ENCODE measurements at regions not wholly inside any gene's neighbourhood (a gene's known extent, or its start where the extent isn't known, plus 50 kb on each side); places are given as distances from the start of the nearest gene placed in this dataset.

DNA sequence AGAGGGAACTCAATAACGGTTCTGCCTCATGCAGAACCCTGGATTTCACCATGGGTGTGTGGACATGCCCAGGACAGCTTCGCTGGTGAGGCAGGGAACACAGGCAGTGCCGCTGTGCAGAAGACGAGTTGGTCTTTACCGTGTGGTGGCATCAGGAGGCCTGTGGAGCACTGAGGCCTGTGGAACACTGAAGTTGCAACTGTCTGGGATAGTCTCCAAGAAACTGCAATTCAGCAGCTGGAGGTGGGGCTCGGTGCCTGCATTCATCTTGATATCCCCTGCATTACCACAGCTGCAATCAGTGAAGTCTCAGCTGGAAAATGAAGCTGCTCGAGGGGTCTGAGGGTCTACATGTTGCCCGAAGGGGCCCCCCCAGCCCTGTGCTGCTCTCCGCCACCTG is 202.4 kb upstream of the CDH4 start:
- DNase-seq (ENCODE audit: low spot score) = no peak

DNA sequence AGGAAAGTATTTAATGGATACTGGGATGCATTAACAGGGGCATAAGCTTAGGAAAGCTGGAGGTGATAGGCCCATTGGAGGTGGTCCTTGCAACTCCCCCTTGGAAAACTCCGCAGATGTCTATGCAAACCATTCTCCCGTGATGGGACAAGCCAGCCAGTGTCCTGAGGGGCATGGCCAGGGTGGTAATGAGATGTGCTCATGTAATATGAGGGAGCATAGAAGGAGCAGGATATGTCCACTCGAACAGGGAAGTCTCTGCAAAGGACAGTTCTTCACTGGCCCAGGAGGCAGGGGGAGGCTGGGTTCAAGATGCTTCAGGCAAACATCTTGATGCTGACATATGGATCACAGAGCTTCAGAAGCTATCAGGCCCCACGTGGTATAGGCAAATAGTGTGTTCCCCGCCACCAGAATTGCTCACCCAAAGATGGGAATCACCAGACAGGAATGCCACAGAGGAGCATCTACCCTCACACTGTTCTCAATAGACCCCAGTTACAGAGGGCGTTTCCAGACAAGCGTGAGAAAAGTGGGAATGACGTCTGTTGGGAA is 201.6 kb upstream of the CDH4 start:
- no peak for DNase-seq (ENCODE audit: low spot score)

DNA sequence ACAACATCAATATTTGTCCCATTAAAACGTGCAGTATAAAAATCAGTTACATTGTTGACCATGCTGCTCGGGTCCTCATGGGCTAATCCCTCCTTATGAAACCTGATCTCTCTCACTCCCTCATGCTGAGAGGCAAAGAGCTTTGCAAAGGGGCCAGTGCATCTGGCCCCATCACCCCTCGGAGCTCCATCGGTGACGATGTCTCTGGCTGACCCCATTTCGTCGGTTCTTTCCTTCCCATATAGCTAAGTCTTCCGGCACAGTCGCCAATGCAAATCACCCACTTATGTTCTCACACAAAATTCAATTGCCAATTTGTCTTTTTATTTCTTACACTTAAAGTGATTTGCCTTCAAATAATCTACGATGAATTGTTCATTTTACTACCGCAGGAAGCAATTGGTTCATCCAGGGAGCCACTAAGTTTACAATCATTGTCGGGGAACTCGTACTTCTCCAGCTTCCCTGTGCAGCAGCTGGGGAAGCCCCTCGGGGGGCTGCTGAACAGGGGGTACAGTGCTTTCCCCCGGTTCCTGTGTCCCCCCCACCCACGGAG is 199.8 kb upstream of the CDH4 start:
- no peak for DNase-seq (ENCODE audit: low spot score)

DNA sequence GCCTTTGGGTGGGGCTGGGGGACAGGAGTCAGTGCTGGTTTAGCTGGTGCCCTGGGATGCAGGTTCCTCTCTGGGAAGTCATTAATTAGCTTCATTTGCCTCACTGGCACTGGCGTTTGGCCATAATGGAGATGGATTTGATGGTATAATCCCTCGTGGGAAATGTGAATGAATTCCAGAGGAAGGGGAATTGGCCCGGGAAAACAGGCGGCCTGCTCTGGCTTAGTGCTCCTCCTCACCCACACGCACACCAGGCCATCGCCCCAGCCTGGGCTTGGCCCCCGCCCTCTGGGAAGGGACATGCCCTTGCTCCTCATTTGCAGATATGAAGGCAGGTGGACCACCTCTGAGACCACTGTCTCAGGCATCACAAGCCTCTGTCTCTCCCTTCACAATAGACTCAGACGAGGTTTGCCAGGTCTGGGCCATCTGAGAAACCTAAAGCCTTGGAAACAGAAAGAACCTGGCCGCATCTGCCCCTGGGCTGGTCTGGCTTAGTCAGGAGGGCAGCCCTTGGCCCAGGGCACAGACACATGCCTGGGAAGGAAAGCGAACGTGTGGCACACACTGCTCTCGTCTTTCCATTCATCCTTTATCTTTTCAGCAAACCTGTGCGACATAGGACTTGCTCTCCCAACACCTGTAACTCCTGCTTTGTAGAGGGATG is 199.2 kb upstream of the CDH4 start:
- DNase-seq (ENCODE audit: low spot score) = no peak

DNA sequence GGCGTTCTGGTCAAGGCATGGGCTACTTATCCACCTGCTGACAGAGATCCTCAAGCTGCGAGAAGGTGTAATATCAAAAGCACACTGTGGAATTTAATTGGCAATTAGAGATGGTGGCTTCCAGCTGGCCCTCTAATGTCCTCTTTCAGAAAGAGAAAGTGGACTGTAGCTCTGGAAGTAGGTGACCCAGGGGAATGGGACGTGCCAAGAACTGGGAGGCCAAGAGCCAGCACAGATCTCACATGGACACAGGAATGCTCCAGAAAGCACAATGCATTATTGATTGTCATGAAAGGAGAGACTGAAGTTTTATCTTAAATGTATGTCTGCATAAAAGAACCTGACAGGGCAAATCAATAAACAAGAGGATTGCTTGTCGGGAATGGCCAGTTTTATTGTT is 198.6 kb upstream of the CDH4 start:
- DNase-seq (ENCODE audit: low spot score) = no peak

DNA sequence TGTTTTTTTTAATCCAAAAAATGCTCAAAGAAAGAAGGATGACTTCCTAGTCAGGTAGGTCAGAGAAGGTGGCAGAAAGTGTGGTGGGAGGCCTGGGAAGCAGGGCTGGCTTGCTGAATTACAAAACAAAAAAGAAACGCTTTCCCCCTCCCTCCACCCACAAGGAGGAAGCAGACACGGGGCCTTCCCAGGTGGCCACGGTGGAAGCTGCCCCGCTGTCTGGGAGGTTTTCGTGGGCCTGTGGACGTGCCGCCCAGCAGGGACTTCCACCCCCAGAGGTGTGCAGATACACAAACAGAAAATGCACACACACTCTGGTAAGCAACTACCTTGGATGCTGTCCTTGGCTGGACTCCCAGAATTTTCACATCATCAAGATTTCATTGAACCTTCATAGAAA is 198.2 kb upstream of the CDH4 start:
- DNase-seq (ENCODE audit: low spot score) = no peak

DNA sequence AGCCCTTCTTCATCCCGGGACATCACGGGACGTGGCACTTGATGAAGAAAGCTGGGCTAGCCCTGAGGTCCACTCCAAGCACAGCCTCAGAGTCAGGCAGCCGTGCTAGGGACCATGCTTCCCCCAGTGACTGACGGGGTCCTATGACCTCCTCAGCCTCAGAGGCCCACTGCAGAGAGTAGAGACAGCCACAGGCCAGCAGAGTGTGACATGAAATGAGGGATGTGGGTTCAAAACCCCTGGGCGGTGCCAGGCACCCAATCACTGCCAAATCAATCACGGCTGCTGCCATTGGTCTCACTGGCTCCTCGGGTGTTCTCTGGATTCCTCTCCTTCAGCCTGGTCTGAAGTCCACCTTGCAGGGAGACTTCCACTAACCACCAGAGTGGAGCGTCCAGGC is 197.7 kb upstream of the CDH4 start:
- no peak for DNase-seq (ENCODE audit: low spot score)

DNA sequence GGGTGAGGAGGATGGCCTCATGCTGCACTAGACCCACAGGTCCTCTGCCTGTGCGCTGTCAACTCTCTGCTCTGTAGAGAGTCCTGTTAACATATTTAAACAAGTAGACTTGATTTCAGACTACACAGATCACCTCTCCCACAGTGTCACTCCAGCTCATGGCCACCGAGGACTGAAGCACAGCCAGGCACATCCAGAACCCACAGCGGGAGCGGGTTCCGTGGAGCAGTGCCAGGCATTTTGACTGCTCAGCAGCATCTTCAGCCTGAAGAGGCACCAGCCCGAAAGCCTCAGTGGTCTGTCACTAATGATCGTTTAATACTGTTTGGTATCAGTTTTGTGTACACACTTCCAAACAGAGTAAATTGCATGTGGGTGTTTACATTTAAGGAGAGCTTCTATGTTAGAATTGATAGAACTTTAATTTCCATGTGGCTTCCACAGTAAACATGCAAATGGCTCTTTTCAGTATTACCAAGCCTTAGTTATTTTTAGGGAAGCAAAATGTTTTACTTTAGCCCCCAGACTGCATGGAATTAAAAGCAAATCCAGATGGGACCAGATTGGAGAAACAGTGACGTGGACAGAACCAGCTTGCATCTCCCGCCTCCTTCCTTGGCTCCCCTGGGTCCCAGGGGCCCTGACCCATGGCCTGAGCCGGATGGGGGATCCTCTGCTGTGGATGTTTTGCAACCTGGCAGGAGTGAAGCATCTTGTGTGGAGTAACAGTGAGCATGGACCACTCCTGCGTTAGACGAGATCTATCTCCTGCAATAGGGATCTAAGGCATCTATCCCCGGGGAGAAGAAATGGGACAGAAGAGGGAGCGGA is 196.7 kb upstream of the CDH4 start:
- DNase-seq (ENCODE audit: low spot score) = no peak

DNA sequence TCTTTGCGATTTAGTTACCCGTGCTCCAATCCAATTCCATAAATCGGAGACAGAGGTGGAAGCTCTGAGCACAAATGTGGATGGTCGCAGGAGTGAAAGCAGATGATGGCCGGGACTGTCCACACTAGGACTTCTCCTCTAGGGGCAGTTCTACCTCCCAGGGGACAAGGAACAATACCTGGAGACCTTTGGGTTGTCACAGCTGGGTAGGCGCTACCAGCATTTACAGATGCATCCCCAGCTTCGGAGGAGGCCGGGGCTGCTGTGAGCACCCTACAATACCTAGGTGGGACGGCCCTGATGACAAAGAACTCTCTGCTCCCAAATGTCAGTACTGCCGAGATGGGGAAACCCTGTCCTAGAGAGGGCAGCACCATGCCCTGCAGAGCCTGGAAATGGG is 195.9 kb upstream of the CDH4 start:
- no peak for DNase-seq (ENCODE audit: low spot score)

DNA sequence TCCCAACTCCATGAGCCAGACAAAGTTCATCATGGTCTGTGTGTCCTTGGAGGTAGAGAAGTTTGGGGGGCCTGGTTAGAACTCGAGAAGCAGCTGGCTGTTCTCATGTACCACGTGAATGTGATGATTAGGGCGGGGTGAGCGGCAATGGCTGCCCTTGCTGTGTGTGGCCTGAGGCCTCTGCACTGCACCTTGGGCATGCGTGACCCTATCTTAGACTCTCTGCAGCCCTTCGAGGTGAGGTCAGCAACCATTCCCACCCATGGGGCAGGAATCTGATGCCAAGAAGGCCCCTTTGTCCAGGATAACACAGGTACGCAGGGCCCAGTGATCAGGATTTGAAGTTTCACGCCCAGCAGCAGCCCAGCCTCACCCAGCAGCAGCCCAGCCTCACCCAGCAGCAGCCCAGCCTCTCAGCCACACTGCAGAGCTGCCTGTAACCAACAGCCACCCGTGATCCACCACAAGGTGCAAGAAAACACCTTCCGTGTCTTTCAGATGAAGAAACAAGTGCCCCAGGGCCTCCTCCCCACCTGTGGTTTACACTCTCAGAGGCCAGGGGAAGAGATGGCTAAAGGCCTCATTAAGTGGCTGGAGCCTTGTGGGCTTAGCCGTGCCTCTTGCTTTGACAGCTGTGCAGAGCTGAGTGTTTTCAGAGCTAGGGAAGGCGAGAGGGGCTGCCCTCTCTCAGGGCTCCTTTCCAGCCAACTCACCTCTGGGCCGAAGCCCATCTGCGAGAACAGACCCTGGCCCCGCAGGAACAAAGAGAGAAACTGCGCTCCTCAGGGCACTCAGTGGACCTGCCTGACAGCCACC is 195.2 kb upstream of the CDH4 start:
- DNase-seq (ENCODE audit: low spot score) = no peak

DNA sequence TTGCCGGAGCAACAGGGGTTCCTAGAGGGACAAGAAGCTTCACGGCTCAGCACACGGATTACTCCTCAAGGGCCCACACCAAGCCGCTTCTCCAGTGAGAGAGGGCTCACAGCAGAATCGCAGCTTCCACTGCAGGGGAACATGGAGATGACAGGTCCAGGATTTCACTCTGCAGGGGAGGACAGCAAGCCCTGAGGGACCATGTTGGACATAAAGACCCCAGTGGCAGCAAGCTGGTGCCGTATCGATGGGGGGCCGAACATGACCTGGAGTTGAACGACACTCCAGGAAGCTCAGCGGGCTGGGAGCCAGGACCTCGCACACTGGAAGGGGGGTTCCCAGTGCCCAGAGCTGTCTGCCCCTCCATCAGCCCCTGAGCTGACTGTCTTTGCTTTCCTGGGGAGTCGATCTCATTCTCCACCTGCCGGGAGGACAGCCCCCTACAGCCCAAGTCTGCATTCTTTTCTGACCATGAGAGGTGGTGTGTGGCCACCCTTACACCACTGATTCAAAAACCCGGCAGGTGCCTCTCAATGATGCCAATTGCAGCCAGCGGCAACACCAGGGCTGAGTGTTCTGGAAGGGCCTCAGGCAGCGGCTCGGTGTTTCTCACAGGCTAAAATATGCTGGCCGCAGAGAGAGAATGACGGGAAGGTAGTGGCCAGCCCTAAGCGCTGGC is 194.5 kb upstream of the CDH4 start:
- no peak for DNase-seq (ENCODE audit: low spot score)

DNA sequence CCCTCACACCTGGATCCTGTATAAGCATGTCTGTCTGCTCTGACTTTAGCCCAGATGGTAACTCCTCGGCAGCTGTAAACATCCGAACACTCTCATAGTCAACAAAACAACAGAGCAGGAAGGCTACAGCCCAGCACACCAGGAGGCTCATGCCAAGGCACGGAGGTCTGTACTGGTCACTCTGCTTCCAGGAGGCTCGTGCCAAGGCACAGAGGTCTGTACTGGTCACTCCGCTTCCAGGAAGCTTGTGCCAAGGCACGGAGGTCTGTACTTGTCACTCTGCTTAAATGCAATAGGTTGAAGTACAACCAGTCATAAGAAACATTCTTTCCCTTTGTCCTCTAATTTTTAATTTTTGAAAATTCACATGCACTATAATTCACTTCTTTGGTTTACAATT is 190.1 kb upstream of the CDH4 start:
- no peak for DNase-seq (ENCODE audit: low spot score)

DNA sequence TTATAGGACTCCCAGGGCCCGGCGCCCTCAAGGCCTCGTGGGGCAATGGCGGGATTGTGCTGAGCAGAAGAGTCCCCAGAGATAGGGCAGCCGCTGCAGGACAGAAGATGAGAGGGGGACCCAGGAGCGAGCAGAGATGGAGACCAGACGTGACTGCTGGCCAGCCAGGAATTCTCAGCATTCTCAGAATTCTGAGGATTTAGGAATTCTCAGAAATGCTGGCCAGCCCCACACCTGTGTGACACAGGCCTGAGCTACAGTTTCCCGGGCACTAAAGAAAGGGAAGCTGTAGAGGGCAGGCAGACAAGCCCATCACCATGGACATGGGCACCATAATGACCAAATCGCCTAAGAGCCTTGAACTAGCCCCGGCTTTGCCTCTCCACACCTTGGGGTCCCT is 186.2 kb upstream of the CDH4 start:
- no peak for DNase-seq (ENCODE audit: low spot score)

DNA sequence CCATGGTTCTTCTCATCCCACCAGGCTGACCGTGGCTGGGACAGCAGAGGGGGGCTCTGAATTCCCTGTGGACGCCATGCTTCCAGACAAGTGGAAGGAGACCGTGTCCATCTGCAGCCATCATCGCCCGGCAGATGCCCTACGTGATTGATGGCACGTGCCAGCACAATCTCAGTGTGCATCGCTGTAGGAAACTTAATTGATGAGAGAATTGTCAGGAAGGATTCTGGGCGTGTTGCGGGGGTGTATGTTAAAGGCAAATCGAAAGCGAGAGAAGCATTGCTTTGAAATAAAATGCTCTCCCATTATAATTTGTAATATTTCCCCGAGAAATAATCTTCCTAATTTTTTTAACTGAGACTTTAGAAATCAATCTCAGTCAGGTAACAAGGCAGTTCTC is 185.5 kb upstream of the CDH4 start:
- DNase-seq (ENCODE audit: low spot score) = no peak

DNA sequence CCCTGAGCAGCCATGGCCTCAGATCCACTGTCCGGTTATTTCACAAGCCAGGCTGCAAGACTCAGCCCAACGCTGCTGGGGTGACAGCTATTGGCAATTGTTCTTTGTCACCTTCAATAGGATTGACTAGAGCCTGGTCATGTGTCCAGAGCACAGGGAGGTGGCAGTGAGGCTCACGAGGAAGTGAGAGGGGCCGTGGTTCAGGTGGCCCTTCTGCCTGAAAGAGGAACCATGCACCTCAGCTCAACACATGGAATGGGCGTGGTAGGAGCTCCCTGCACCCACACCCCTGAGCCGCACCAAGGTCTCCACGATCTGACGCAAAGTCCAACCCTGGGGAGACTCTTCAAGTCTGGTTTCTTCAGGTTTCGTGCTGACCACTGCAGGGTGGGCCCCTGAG is 184.8 kb upstream of the CDH4 start:
- no peak for DNase-seq (ENCODE audit: low spot score)

DNA sequence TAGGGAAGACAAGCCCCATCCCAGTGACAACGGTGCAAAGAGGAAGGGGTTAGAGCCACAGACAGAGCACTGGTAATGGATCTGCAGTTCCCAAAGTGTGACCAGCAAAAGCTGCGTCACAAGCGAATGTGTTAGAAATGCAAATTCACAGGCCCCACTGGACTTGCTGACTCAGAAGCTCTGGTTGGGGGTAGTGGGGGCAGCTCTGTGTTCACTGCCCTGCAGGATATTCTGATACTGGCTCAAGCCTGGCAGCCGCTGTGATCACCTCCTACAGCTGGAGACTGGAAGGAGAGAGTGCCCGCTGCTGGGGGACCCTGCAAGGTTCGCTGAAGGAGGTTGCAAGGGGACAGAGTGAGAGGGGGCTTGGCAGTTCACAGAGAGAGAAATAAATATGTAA is 179.7 kb upstream of the CDH4 start:
- DNase-seq (ENCODE audit: low spot score) = no peak

DNA sequence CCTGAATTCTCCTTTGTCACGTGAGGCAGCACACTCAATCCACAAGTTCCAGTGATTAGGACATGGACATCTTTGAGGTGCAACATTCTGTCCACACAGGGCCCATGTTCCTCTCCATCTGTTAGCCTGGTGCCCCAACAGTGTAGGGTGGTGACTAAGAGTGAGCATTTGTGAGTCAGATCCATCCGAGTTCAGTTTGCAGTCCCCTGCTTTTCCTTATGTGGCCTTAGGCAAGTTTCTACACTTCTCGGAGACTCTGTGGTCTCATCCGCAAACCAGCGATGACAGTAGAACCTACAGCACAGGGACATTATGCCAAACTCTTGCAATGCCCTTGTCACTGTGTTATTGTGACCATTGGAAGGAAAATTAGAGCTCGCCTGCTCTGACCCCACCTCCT is 178.7 kb upstream of the CDH4 start:
- DNase-seq (ENCODE audit: low spot score) = no peak

DNA sequence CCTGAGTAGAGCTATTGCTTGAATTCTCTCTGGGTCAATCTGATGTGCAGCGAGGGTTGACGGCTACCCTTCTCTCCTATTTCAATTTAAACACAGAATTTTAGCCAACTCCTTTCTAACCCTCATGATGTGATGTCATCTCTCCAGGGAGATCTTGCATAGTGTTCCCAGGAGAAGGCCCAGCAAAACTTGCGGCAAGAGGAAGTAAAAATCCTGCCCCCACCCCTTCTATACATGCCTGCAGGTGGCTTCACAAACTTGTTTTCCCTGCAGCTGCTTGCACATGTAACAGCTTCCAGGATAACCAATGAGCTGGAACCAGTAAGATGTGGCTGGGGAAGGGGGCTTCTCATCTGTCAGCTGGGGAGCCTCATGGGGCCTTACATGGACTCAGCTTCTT is 169.3 kb upstream of the CDH4 start:
- no peak for DNase-seq (ENCODE audit: low spot score)

DNA sequence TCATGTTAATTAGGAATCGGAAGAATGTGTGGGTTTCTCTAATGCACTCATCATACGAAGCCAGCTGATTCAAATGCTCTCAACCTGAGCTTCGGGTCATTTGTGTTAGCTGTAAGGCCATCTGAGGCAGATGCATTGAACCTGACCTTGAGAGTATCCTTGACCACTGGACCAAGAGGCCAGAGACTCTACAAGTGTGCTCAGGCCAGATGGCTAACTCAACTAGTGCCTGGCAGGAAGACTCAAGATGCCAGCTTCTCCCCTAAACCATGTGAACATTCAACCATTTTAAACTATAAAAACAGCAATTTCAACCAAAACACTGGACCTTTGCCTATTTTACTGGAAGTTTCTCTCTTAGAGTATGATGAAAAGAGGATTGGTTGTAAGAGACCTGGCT is 168.6 kb upstream of the CDH4 start:
- DNase-seq (ENCODE audit: low spot score) = no peak

DNA sequence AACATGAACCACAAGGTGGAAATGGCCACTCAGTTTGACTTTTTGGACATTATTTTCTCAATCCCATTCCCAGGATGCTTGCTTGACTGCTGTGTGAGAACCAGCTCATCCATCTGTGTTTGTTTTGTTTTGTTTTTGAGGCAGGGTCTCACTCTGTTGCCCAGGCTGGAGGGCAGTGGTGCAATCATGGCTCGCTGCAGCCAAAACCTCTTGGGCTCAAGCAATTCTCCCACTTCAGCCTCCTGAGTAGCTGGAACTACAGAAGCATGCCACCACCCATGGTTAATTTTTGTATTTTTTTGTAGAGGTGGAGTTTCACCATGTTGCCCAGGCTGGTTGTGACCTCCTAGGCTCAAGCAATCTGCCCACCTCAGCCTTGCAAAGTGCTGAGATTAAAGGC is 166.0 kb upstream of the CDH4 start:
- DNase-seq (ENCODE audit: low spot score) = no peak

DNA sequence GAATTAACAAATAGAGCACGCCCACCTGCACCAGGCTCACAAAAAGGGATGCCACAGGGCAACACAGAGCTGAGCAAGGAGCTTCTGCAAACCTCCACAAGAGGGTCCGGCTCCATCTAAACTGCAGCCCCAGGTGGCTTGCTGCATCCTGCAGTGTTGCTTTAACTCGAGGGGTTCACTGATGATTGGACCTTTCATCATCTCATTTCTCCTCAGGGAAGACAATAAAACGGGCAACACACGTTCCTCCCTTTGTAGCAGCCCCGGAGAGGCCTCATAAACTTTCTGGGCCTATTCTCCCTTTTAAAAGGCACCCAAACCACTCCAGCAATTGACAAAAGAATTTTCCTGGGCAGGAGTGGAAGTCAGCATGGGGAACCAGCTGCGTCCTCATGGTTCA is 161.5 kb upstream of the CDH4 start:
- DNase-seq (ENCODE audit: low spot score) = no peak

DNA sequence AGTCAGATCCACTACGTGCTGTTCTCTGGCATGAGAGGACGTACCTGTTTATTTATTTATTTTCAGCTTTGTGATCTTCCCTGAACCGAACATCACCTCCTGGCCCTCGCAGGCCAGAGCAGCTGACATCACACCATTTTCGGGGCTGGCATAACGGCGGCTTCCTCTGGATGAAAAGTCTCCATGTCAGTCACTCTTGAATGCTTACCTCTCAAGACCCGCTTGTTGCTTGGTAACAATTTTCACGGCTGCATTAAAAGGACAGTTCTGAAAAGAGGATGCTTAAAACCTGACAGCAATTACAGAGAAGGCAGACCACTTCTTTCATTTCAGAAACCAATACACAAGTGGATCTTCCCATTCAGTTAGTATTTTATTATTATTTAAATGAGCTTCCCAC is 159.8 kb upstream of the CDH4 start:
- DNase-seq (ENCODE audit: low spot score) = no peak
